Progenitor cell of endocrine pancreas (in vitro differentiated cells): ENCODE measurements at regions not wholly inside any gene's neighbourhood (a gene's known extent, or its start where the extent isn't known, plus 50 kb on each side); places are given as distances from the start of the nearest gene placed in this dataset.

Experiments used
- DNase-seq: peaks from one replicate; pipeline ENCODE4 v3.0.0; 2021; ENCODE audit warnings: low spot score; ENCODE audit not compliant: unreplicated experiment
- H3K27ac Mint-ChIP-seq: 2 replicates; pipeline ENCODE4 v1.8.0; 2021; ENCODE audit warnings: mild to moderate bottlenecking, moderate library complexity, mixed read lengths
- H3K27me3 Mint-ChIP-seq: 2 replicates; pipeline ENCODE4 v1.8.0; 2021; ENCODE audit warnings: mixed read lengths
- H3K36me3 Mint-ChIP-seq: 2 replicates; pipeline ENCODE4 v1.8.0; 2022; ENCODE audit warnings: mixed read lengths; ENCODE audit not compliant: insufficient read depth
- H3K4me1 Mint-ChIP-seq: 2 replicates; pipeline ENCODE4 v1.8.0; 2021; ENCODE audit warnings: low read depth, mixed read lengths
- H3K4me3 Mint-ChIP-seq: 2 replicates; pipeline ENCODE4 v1.8.0; 2021; ENCODE audit warnings: low read depth, mild to moderate bottlenecking, moderate library complexity, mixed read lengths
- H3K9me3 Mint-ChIP-seq: 2 replicates; pipeline ENCODE4 v1.8.0; 2021; ENCODE audit warnings: low read depth, mixed read lengths
- CTCF ChIP-seq: fragments of 200-600 bp; sonication (generic); IDR thresholded peaks from one replicate; pipeline ENCODE4 v1.5.0; 2021; ENCODE audit warnings: antibody characterized with exemption, mild to moderate bottlenecking; ENCODE audit not compliant: unreplicated experiment

- no peak for TF ChIP-seq CTCF
- no peak for DNase-seq
- no peaks in the 10 kb centered on the region for H3K36me3 Mint-ChIP-seq
- peaks cover 4% of the 10 kb centered on the region for H3K4me1 Mint-ChIP-seq
- H3K9me3 Mint-ChIP-seq: no peaks in the 10 kb centered on the region
- no peak overlapping the region for H3K27ac Mint-ChIP-seq
- H3K27me3 Mint-ChIP-seq: no peaks in the 10 kb centered on the region
- no peak overlapping the region for H3K4me3 Mint-ChIP-seq
Observed at GRCh38 chr5:118017536-118017935, 970.8 kb downstream of the DTWD2 start.

GRCh38 chr5:118016396-118016795, 972.0 kb downstream of the DTWD2 start:
- TF ChIP-seq CTCF: no peak

GRCh38 chr5:118015511-118015910, 972.8 kb downstream of the DTWD2 start:
- no peak for DNase-seq
- TF ChIP-seq CTCF: no peak
- Mint-ChIP-seq H3K4me3 (no peak overlapping the region), H3K9me3 (no peaks in the 10 kb centered on the region), H3K27me3 (no peaks in the 10 kb centered on the region), H3K4me1 (no peaks in the 10 kb centered on the region), H3K27ac (no peak overlapping the region), H3K36me3 (no peaks in the 10 kb centered on the region)

More at GRCh38 chr5:118016396-118016795, 972.0 kb downstream of the DTWD2 start:
- no peak overlapping the region for H3K27ac Mint-ChIP-seq
- no peaks in the 10 kb centered on the region for H3K9me3 Mint-ChIP-seq
- no peak for DNase-seq
- H3K36me3 Mint-ChIP-seq: no peaks in the 10 kb centered on the region
- no peaks in the 10 kb centered on the region for H3K4me1 Mint-ChIP-seq
- no peaks in the 10 kb centered on the region for H3K27me3 Mint-ChIP-seq
- no peak overlapping the region for H3K4me3 Mint-ChIP-seq

- Mint-ChIP-seq H3K27me3 (no peaks in the 10 kb centered on the region), H3K36me3 (no peaks in the 10 kb centered on the region), H3K9me3 (no peaks in the 10 kb centered on the region), H3K27ac (no peak overlapping the region), H3K4me3 (no peak overlapping the region), H3K4me1 (no peaks in the 10 kb centered on the region)
- no peak for DNase-seq
- no peak for TF ChIP-seq CTCF
Observed at GRCh38 chr5:118009741-118010297, 978.5 kb downstream of the DTWD2 start.

GRCh38 chr5:118008779-118009178, 979.6 kb downstream of the DTWD2 start:
- Mint-ChIP-seq H3K36me3 (no peaks in the 10 kb centered on the region), H3K4me3 (no peak overlapping the region), H3K27me3 (no peaks in the 10 kb centered on the region), H3K27ac (no peak overlapping the region), H3K9me3 (no peaks in the 10 kb centered on the region), H3K4me1 (no peaks in the 10 kb centered on the region)
- no peak for DNase-seq
- TF ChIP-seq CTCF: no peak
